C4-2B (cell line): ENCODE measurements at regions not wholly inside any gene's neighbourhood (a gene's known extent, or its start where the extent isn't known, plus 50 kb on each side); places are given as distances from the start of the nearest gene placed in this dataset.

Experiments used
- H3K27ac ChIP-seq: fragments of 450-650 bp; 2 replicates; pipeline ENCODE4 v1.5.1; 2017
- ZFX ChIP-seq: fragments of 450-650 bp; IDR thresholded peaks from 2 replicates; pipeline ENCODE4 v1.6.1; 2017
- TF ChIP-seq, protein P1 (sequence below): fragments of 450-650 bp; conservative IDR thresholded peaks from 2 replicates; pipeline ENCODE4 v1.5.1; 2017; ENCODE audit warnings: mild to moderate bottlenecking

DNA sequence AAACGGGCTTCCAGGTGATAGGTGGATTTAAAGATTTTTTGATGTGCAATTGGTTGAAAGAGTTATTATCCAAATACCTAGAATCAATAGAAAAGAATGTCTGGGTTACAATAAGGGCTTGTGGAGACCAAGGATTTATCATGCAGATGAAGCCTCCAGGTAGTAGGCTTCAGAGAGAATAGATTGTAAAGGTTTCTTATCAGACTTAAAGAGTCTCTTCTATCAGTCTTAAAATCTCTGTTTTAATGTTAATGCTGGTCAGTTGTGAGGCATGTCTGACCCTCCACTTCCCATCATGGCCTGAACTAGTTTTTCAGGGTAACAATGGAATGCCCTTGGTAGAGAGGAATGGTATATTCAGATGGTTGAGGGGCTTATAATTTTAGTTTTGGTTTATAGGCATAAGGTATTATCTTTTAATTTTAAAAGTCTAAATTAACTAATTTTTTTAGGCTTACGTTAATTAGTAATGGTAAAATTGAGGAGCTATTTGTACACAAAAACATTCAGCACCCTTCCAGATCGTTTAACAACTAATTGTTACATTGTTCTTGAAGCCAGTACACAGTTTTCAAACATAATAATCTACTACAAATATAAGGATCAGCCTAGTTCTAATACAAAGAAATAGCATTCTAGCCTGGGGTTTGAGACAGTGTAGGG lies 704.2 kb upstream of the MBL2 start:
- H3K27ac ChIP-seq = no peak overlapping the region
- TF ChIP-seq, protein P1, sequence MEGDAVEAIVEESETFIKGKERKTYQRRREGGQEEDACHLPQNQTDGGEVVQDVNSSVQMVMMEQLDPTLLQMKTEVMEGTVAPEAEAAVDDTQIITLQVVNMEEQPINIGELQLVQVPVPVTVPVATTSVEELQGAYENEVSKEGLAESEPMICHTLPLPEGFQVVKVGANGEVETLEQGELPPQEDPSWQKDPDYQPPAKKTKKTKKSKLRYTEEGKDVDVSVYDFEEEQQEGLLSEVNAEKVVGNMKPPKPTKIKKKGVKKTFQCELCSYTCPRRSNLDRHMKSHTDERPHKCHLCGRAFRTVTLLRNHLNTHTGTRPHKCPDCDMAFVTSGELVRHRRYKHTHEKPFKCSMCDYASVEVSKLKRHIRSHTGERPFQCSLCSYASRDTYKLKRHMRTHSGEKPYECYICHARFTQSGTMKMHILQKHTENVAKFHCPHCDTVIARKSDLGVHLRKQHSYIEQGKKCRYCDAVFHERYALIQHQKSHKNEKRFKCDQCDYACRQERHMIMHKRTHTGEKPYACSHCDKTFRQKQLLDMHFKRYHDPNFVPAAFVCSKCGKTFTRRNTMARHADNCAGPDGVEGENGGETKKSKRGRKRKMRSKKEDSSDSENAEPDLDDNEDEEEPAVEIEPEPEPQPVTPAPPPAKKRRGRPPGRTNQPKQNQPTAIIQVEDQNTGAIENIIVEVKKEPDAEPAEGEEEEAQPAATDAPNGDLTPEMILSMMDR = no peak
- TF ChIP-seq ZFX = no peak

DNA sequence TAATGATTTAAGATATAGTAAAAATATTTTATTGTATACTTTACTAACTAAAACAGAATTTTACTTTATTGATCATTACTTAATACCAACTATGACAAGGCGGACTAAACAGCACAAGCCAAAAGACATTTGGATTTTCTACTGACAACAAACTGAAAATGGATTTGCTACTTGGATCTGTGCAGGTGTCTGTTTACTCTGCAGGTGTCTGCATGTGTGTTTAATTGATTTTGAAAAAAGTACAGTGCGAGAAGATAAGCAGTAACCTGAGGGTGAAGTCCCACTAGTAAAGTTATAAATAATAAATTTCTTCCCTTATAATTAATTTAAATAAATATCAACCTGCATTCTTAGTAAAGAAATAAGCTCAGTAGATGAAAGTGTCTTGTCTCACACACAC lies 696.8 kb upstream of the MBL2 start:
- TF ChIP-seq, protein P1 = no peak
- no peak for TF ChIP-seq ZFX
- H3K27ac ChIP-seq = no peak overlapping the region

DNA sequence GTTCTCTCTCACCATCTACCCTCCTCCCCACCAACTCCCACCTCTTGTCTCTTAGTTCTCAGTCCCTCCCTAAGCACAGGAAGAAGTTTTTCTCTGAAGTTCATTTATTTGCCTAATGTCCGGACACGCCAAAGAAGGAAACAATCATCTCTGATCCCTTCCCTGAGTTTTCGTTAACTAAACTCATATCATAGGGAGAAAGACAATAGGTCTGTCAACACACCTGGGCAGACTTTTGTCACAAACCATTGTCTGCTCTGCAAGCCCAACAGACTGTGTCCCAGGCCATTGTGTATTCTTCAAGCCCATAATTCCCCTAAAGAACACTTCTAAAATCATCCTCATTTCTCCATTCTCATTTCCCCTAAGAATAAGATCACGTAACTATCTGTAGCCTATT lies 691.0 kb upstream of the MBL2 start:
- TF ChIP-seq, protein P1 = no peak
- TF ChIP-seq ZFX = no peak
- H3K27ac ChIP-seq = no peak overlapping the region

DNA sequence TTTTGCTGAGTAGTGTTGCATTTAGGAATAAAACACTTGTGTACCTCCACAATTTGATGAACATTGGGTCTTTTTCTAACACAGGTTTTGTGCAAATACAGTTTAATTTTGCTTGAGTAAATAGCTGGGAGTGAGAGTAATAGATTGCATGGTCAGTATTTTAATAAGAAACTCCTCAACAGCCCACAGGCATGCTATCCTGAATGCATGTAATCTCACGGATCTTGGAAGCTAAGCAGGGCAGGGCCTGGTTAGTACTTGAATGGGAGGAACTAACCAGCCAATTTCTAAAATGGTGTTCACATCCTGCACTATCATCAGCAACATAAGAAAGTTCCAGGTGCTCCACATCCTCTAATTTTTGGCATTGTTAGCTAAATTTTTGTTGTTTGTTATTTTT lies 685.4 kb upstream of the MBL2 start:
- TF ChIP-seq, protein P1 = no peak
- no peak for TF ChIP-seq ZFX
- H3K27ac ChIP-seq = no peak overlapping the region

DNA sequence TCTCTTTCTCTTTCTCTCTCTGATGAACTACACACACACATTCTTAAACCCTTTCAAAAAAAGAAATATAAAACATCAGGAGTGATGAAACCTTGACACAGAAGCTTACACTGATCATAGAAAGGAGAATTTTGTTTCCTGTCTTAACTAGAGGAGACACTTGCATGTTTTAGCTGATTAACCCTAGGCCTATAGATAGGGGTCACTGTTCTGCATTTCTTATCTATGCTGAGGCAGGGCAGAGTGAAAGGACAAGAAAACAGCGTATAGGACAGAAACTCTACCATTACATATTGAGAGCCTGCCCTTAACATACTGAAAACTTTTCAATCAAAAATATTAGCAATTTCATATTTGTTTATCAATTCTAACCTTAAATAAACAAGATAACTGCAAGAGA lies 680.6 kb upstream of the MBL2 start:
- TF ChIP-seq ZFX = no peak
- TF ChIP-seq, protein P1 = peak; percentile 34
- no peak overlapping the region for H3K27ac ChIP-seq

DNA sequence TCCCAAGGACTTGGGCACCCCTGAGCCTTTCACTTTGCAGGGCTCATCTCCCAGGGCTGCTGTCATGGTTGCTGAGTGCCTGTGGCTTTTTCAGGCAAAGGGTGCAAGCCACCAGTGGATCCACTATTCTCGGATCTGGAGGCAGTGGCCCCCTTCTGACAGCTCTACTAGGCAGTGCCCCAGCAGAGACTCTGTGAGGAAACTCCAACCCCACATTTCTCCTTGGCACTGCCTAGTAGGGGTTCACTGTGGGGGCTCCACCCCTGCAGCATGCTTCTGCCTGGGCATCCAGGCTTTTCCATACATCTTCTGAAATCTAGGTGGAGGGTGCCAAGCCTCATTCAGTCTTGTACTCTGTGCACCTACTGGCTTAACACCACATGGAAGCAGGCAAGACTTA lies 675.0 kb upstream of the MBL2 start:
- TF ChIP-seq, protein P1 = no peak
- no peak for TF ChIP-seq ZFX
- no peak overlapping the region for H3K27ac ChIP-seq

DNA sequence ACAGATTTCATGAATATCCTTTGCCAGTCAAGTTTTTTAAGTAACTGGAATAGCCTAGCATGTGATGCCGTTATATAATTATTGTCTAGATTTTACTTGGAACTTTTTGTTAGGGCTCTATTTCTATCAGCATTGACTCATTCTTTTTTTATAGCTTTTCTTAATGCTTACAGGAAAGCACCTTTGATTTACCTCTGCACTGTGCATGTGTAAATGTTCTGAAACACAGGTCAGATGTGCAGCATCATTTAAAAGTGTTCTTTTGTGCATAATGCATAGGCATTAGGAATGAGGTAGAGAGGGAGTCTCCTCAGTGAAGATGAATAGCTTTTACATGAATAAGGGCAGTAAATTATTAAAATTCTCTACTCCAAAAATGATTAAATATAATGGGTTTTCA lies 669.3 kb upstream of the MBL2 start:
- no peak overlapping the region for H3K27ac ChIP-seq
- no peak for TF ChIP-seq ZFX
- TF ChIP-seq, protein P1 = no peak
